AG09309 (cell line): ENCODE measurements at regions not wholly inside any gene's neighbourhood (a gene's known extent, or its start where the extent isn't known, plus 50 kb on each side); places are given as distances from the start of the nearest gene placed in this dataset.
A peak's percentile ranks its signal among the peaks of the same experiment; 100 is the strongest.
"Not testable (repeated sequence)": the region's sequence is repeated elsewhere in the genome, so short reads cannot be mapped to it uniquely, and the experiment has no call there.

ENCODE experiments used
- DNase-seq: peaks from one replicate; pipeline ENCODE4 v3.0.0-alpha.2; 2010; ENCODE audit warnings: low read depth
- H3K4me3 ChIP-seq: 2 replicates; pipeline ENCODE4 v1.5.1; 2011; ENCODE audit warnings: mild to moderate bottlenecking, low read depth, low read length, moderate library complexity; ENCODE audit not compliant: control insufficient read depth
- TF ChIP-seq, protein P1 (sequence below): IDR thresholded peaks from 2 replicates; pipeline ENCODE4 v1.5.1; 2011; ENCODE audit warnings: mild to moderate bottlenecking, low read depth, low read length, inconsistent platforms; ENCODE audit not compliant: insufficient read depth, control insufficient read depth; ENCODE audit errors: missing control alignments

DNA sequence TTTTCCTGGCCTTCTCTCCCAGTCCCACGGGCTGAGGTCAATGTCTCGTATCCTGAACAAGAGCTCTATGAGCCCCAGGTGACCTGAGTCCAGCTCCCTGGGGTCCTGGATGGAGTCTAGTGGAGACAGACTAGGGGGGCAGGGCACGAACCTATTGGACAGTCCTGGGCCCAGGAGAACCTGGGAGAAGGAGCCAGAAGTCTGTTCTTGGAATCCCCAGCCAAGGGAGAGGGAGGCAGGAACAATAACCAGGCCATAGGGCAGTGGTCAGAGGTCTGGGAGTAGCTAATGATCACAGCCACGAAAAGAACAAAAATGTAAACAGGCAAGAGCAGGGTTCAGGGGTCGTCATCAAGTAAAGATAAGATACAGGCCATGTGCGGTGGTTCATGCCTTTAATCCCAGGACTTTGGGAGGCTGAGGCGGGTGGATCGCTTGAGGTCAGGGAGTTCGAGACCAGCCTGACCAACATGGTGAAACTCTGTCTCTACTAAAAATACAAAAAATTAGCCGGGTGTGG, 60.8 kb downstream of the COPRS start:
- TF ChIP-seq, protein P1, sequence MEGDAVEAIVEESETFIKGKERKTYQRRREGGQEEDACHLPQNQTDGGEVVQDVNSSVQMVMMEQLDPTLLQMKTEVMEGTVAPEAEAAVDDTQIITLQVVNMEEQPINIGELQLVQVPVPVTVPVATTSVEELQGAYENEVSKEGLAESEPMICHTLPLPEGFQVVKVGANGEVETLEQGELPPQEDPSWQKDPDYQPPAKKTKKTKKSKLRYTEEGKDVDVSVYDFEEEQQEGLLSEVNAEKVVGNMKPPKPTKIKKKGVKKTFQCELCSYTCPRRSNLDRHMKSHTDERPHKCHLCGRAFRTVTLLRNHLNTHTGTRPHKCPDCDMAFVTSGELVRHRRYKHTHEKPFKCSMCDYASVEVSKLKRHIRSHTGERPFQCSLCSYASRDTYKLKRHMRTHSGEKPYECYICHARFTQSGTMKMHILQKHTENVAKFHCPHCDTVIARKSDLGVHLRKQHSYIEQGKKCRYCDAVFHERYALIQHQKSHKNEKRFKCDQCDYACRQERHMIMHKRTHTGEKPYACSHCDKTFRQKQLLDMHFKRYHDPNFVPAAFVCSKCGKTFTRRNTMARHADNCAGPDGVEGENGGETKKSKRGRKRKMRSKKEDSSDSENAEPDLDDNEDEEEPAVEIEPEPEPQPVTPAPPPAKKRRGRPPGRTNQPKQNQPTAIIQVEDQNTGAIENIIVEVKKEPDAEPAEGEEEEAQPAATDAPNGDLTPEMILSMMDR, result no peak

DNA sequence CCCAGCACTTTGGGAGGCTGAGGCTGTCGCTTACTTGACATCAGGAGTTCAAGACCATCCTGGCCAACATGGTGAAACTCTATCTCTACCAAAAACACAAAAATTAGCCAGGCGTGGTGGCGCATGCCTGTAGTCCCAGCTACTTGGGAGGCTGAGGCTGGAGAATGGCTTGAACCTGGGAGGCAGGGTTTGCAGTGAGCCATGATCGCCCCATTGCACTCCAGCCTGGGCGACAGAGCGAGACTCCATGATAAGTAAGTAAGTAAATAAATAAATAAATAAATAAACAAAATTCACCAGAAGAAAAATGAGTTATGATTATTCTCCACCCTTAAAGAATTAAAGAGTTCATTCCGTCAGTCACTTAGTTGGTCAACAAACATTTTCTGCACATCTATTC, 63.1 kb downstream of the COPRS start:
- not testable (repeated sequence) for DNase-seq, H3K4me3 ChIP-seq

More for the DNA sequence above, 60.8 kb downstream of the COPRS start:
- H3K4me3 ChIP-seq, result no peak overlapping the region
- DNase-seq, result no peak

DNA sequence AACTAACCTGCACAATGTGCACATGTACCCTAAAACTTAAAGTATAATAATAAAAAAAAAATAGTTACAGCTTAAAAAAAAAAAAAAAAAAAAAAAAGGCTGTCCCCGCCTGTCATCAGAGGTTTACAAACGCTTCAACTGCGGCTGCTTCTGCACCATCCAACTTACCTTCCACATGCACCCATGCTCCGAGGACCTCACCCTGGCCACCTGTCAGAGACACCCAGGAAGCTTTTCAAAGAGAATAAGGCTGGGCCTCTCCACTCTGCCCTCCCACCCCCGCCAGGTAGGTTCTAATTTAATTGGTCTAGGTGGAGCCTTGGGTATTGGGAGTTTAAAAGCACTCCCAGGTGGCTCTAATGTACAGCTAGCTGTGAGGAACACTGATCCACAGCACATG, 64.9 kb downstream of the COPRS start:
- no peak overlapping the region for H3K4me3 ChIP-seq
- TF ChIP-seq, protein P1, result no peak
- no peak for DNase-seq

DNA sequence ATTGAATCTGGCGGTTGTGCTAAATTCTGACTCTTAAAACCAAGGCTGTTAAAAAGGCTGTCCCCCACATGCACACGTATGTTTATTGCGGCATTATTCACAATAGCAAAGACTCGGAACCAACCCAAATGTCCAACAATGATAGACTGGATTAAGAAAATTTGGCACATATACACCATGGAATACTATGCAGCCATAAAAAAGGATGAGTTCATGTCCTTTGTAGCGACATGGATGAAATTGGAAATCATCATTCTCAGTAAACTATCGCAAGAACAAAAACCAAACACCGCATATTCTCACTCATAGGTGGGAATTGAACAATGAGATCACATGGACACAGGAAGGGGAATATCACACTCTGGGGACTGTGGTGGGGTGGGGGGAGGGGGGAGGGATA, 65.4 kb downstream of the COPRS start:
- not testable (repeated sequence) for DNase-seq, H3K4me3 ChIP-seq

DNA sequence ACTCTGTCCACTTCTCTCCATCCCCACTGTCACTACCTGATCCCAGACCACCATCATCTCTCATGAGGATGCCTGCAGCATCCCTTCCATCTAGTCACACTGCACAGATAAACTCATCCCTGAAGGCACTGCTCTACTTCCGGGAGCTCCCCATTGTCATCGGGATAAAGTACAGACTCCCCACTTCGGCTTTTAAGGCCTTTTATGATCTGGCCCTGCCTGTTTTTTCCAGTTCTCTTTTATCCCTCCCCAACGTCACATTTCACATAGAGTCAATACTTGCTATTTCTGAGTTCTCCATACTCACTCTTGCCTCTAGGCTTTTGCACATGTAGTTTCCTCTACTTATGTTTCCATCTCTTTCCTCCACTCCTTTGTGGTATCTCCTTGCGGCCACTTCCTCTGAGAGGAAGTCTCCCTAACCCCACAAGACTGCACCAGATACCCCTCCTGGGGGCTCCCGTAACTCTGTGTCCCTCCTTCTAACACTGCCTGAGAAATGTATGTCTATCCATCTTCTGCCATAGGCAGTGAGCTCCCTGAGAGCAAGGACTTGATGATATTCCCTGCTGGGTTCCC, 66.9 kb downstream of the COPRS start:
- H3K4me3 ChIP-seq, result no peak overlapping the region
- TF ChIP-seq, protein P1, result no peak
- no peak for DNase-seq

DNA sequence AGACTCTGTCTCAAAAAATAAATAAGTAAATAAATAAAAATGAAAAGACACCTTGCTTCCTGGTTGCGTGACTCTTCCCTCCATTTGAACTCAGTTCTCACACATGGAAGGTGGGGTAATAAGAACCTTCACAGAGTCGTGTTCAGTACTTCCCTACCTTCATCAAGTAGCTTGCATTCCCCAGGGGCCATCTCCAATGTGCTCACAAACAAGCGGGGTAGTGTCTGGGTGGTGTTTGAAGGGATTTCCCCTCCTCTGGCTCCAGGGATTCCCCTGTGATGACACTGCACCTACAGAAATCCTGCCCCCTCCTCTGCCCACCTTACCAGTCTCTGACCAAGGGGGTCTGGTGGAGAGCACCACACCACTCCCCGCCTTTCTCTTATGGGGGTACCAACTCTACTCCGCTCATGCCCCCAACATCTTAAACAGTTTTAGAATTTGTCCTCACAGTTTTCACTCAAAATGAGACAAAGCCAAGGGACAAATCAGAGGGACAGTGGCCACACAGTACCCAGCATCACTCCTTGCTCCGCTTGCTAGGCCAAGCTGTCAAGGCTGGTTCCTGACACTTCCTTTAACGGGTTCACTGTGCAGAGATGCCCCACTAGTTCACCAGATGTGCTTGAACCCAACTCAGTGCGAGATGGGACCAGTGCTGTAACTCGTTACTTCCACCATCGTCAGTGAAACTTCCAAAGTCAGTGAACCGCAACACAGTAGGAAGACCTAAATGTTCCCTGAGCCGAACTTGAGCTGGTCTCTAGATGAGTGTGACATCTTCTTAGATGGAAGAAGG, 69.1 kb downstream of the COPRS start:
- no peak overlapping the region for H3K4me3 ChIP-seq
- DNase-seq, result no peak
- TF ChIP-seq, protein P1, result no peak

DNA sequence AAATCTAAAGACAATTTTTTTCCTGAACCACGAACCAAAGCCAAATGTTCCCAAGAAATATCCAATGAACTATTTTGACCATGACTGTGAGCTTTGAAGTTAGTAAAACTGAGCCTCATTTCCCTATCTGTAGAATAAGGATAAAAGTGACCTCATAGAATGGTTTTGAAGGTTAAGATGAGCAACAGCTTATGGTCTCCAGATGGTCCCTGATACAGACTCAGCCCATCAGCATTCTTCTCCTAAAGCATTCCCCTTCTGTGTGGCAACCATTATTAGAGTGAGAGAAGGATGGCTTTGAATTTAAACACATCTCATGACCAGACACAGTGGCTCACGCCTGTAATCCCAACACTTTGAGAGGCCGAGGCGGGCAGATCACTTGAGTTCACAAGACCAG, 70.1 kb downstream of the COPRS start:
- no peak overlapping the region for H3K4me3 ChIP-seq
- TF ChIP-seq, protein P1, result no peak
- DNase-seq, result peak; percentile 37
